Endothelial cell of umbilical vein (primary cell): ENCODE measurements at regions not wholly inside any gene's neighbourhood (a gene's known extent, or its start where the extent isn't known, plus 50 kb on each side); places are given as distances from the start of the nearest gene placed in this dataset.

ENCODE experiments used
- BruUV-seq: library from RNA; stranded (reverse); fragments of 400-500 nt; replicated peaks from 2 replicates; lab custom pipeline; 2021; lab: Mats Ljungman, UMichigan
- CTCF ChIA-PET: fragments of 300-600, 350-600 bp; sonication (Branson Sonifier 250); formaldehyde crosslinking; loops from one replicate; lab custom pipeline; 2021; ENCODE audit warnings: antibody characterized with exemption, inconsistent platforms; lab: Charles Lee
- POLR2A ChIA-PET: fragments of 300-600, 350-600 bp; sonication (Branson Sonifier 250); formaldehyde crosslinking; loops from one replicate; lab custom pipeline; 2021; ENCODE audit warnings: antibody characterized with exemption, inconsistent platforms; lab: Charles Lee
- DNase-seq: peaks from one replicate; pipeline ENCODE4 v3.0.0-alpha.2; 2011; ENCODE audit warnings: low read depth, low spot score
- FAIRE-seq: peaks from 2 replicates; lab custom pipeline; 2011; peaks lifted over from hg19 to GRCh38; lab: Jason Lieb, UNC
- H2AFZ ChIP-seq: 2 replicates; pipeline ENCODE4 v1.6.0; 2012; ENCODE audit warnings: low read depth, low read length, control low read depth, inconsistent platforms
- H3K27ac ChIP-seq: 2 replicates; pipeline ENCODE4 v1.5.1; 2011; ENCODE audit warnings: low read depth, mild to moderate bottlenecking, control low read depth, low read length, moderate library complexity; ENCODE audit not compliant: insufficient read depth
- H3K27me3 ChIP-seq, 2 experiments: 2 replicates each; pipeline versions ENCODE4 v1.6.0 to v1.6.1; 2011; ENCODE audit warnings: low read length in 2 of 2, mixed read lengths in 1 of 2; ENCODE audit not compliant: control insufficient read depth in 2 of 2, insufficient read depth in 2 of 2
- H3K36me3 ChIP-seq, 2 experiments: 2 replicates in 1 of 2; 3 replicates in 1 of 2; pipeline ENCODE4 v1.5.1; 2011; ENCODE audit warnings: low read length in 2 of 2, mild to moderate bottlenecking in 1 of 2, moderate library complexity in 1 of 2; ENCODE audit not compliant: control insufficient read depth in 2 of 2, insufficient read depth in 2 of 2; ENCODE audit errors: extremely low read depth in 1 of 2
- H3K4me1 ChIP-seq: 3 replicates; pipeline ENCODE4 v1.5.1; 2011; ENCODE audit warnings: mild to moderate bottlenecking, low read length; ENCODE audit not compliant: control insufficient read depth, insufficient read depth; ENCODE audit errors: extremely low read depth
- H3K4me2 ChIP-seq: 2 replicates; pipeline ENCODE4 v1.6.1; 2011; ENCODE audit warnings: low read length, control low read depth, mixed read lengths; ENCODE audit not compliant: insufficient read depth
- H3K4me3 ChIP-seq, 3 experiments: fragments of 200-600 bp in 1 of 3; sonication (generic), shearing (Covaris generic) in 1 of 3; replicated peaks in 1 of 3; 2 replicates each; pipeline ENCODE4 v1.5.1; 2011 to 2016; ENCODE audit warnings: control low read depth in 3 of 3, low read length in 3 of 3, mild to moderate bottlenecking in 2 of 3, inconsistent platforms in 1 of 3, low read depth in 1 of 3, moderate library complexity in 1 of 3; ENCODE audit not compliant: insufficient read depth in 1 of 3
- H3K79me2 ChIP-seq: 2 replicates; pipeline ENCODE4 v1.6.0; 2012; ENCODE audit warnings: low read length, inconsistent platforms; ENCODE audit not compliant: control insufficient read depth, insufficient read depth
- H3K9ac ChIP-seq: replicated peaks from 2 replicates; pipeline ENCODE3; 2011; ENCODE audit warnings: low read length, control low read depth; ENCODE audit not compliant: insufficient read depth; ENCODE audit errors: extremely low read depth
- H3K9me1 ChIP-seq: replicated peaks from 3 replicates; pipeline ENCODE4 v1.6.0; 2011; ENCODE audit warnings: mild to moderate bottlenecking, low read length; ENCODE audit not compliant: control insufficient read depth, insufficient read depth; ENCODE audit errors: extremely low read depth
- H3K9me3 ChIP-seq: replicated peaks from 2 replicates; pipeline ENCODE4 v1.5.1; 2012; ENCODE audit warnings: low read length, inconsistent platforms; ENCODE audit not compliant: control insufficient read depth, insufficient read depth
- H4K20me1 ChIP-seq: replicated peaks from 2 replicates; pipeline ENCODE3; 2011; ENCODE audit warnings: mild to moderate bottlenecking, low read length; ENCODE audit not compliant: control insufficient read depth, insufficient read depth; ENCODE audit errors: extremely low read depth
- EZH2 ChIP-seq: IDR thresholded peaks from 2 replicates; pipeline ENCODE4 v1.6.1; 2012; ENCODE audit warnings: borderline replicate concordance, low read depth, mild to moderate bottlenecking, moderate library complexity, low read length, inconsistent platforms; ENCODE audit not compliant: severe bottlenecking
- FOS ChIP-seq: IDR thresholded peaks from 2 replicates; pipeline ENCODE4 v1.6.1; 2011; ENCODE audit warnings: mild to moderate bottlenecking, low read length, moderate library complexity, borderline replicate concordance; ENCODE audit not compliant: insufficient read depth
- GATA2 ChIP-seq: IDR thresholded peaks from 2 replicates; pipeline ENCODE4 v1.7.0; 2011; ENCODE audit warnings: low read depth, mild to moderate bottlenecking, moderate library complexity, mixed read lengths, low read length; ENCODE audit not compliant: insufficient read length, insufficient read depth
- JUN ChIP-seq: IDR thresholded peaks from 2 replicates; pipeline ENCODE4 v1.6.1; 2011; ENCODE audit warnings: borderline replicate concordance, low read depth; ENCODE audit not compliant: insufficient read length, insufficient read depth
- MYC ChIP-seq: IDR thresholded peaks from one replicate; pipeline ENCODE4 v1.6.1; 2011; ENCODE audit warnings: mild to moderate bottlenecking, low read depth, low read length
- POLR2A ChIP-seq: IDR thresholded peaks from 2 replicates; pipeline ENCODE4 v1.6.1; 2012; ENCODE audit warnings: low read depth, mild to moderate bottlenecking, control low read depth, low read length
- POLR2AphosphoS5 ChIP-seq: IDR thresholded peaks from 2 replicates; pipeline ENCODE4 v1.6.1; 2012; ENCODE audit warnings: low read depth, mild to moderate bottlenecking, control low read depth, low read length, moderate library complexity; ENCODE audit not compliant: insufficient read depth
- dilution Hi-C: fragments of 300-500 bp; cut with MboI; formaldehyde crosslinking; loops from one replicate; pipeline ENCODE4 v1.15.0; 2019; ENCODE audit warnings: low sequenced_read_pairs; ENCODE audit not compliant: extremely low pct_ligation_motif_present
- intact Hi-C: fragments of 100-400 bp; cut with micrococcal nuclease; formaldehyde crosslinking; loops from one replicate; pipeline ENCODE4 v1.10.0; 2022
- TF ChIP-seq, protein P1 (sequence below), 2 donors: IDR thresholded peaks; 1 replicate in 1 of 2; 2 replicates in 1 of 2; pipeline ENCODE4 v1.5.1; 2011; ENCODE audit warnings: low read length in 2 of 2, mild to moderate bottlenecking in 2 of 2, moderate library complexity in 2 of 2, control low read depth in 1 of 2, inconsistent platforms in 1 of 2, low read depth in 1 of 2; ENCODE audit not compliant: insufficient read depth in 1 of 2; ENCODE audit errors: extremely low read depth in 1 of 2
- TF ChIP-seq, protein P2 (sequence below): IDR thresholded peaks from 2 replicates; pipeline ENCODE4 v1.6.1; 2011; ENCODE audit not compliant: insufficient read depth, insufficient read length

DNA sequence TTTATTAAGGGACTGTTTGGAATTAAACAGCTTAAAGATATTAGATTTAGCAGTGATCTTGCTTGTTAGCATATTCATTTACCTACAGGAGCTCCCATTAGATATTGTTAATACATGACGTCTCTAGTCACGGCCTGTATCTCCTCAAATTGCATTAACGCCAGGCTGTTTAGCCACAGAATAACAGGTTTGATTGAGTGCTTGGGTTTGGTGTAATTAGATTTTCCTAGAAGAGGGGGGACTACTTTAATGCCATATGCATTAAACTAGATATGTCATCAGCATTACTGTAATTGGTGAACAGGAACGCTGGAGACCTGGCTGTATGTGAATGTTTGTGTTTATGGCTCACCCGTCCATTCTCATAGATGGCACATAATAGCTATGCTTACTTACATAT lies 841.4 kb upstream of the NR2F2 start:
- Histone ChIP-seq H3K4me1 (peaks cover 3% of the 10 kb centered on the region), H4K20me1 (no peaks in the 10 kb centered on the region), H3K9me1 (no peaks in the 10 kb centered on the region), H3K27ac (no peak overlapping the region), H3K9ac (no peak overlapping the region), H3K27me3 (no peaks in the 10 kb centered on the region), H3K4me3 (no peak overlapping the region), H3K4me2 (no peak overlapping the region), H3K36me3 (no peaks in the 10 kb centered on the region), H3K79me2 (no peaks in the 10 kb centered on the region), H2AFZ (no peak overlapping the region), H3K9me3 (no peaks in the 10 kb centered on the region)
- ChIA-PET POLR2A (no interaction called here), CTCF (no interaction called here)
- dilution Hi-C loops (no loop called here), intact Hi-C loops (no loop called here)
- no TSS peak for BruUV-seq
- FAIRE-seq (no peak), DNase-seq (no peak)
- no peak for TF ChIP-seq EZH2

DNA sequence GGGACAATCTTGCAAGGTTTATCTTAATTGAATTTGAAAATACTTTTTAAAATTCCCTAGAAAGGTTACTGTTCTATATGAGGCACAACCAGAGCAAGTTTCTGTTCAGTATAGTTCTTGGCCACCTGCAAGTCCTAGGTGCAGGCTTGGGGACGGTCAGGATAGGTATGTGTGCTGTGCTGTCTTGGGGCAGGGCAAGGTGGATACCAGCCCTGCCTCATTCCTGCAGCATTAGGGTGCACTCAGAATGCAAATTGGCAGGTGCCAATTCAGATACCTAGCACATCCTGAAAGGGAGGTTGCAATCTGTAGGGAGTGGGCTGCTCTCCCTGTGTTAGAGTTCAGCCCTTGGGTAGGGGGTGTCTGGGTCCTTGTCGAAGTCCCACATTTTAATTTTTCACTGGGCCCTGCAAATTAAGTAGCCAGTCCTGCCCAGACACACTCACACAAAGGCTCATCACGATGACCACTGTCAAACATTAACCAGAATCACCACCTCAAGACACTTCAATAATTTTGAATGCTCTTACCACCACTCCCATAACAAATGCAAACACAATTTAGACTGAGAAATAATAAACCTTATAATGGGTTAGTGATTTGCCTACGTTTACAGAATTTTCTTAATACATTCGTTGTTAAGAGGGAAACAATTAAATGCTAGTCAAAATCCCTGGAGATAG lies 838.0 kb upstream of the NR2F2 start:
- Histone ChIP-seq H3K36me3 (no peaks in the 10 kb centered on the region), H4K20me1 (no peaks in the 10 kb centered on the region), H3K9me3 (no peaks in the 10 kb centered on the region), H3K9me1 (no peaks in the 10 kb centered on the region), H3K4me3 (no peak overlapping the region), H3K79me2 (no peaks in the 10 kb centered on the region), H3K4me1 (no peaks in the 10 kb centered on the region), H3K27ac (no peak overlapping the region), H3K4me2 (no peak overlapping the region), H3K9ac (no peak overlapping the region), H3K27me3 (no peaks in the 10 kb centered on the region), H2AFZ (no peak overlapping the region)
- intact Hi-C loops (no loop called here), dilution Hi-C loops (no loop called here)
- TF ChIP-seq, protein P1, sequence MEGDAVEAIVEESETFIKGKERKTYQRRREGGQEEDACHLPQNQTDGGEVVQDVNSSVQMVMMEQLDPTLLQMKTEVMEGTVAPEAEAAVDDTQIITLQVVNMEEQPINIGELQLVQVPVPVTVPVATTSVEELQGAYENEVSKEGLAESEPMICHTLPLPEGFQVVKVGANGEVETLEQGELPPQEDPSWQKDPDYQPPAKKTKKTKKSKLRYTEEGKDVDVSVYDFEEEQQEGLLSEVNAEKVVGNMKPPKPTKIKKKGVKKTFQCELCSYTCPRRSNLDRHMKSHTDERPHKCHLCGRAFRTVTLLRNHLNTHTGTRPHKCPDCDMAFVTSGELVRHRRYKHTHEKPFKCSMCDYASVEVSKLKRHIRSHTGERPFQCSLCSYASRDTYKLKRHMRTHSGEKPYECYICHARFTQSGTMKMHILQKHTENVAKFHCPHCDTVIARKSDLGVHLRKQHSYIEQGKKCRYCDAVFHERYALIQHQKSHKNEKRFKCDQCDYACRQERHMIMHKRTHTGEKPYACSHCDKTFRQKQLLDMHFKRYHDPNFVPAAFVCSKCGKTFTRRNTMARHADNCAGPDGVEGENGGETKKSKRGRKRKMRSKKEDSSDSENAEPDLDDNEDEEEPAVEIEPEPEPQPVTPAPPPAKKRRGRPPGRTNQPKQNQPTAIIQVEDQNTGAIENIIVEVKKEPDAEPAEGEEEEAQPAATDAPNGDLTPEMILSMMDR (IDR thresholded peaks at IDR 0.05; ENCODE audit: extremely low read depth in 1 of 2, insufficient read depth in 1 of 2, low read depth in 1 of 2, low read length in 2 of 2): no peak
- TF ChIP-seq MYC: no peak
- no peak for TF ChIP-seq JUN
- no peak for TF ChIP-seq EZH2
- no peak for TF ChIP-seq POLR2AphosphoS5
- no peak for TF ChIP-seq FOS
- TF ChIP-seq POLR2A: no peak
- TF ChIP-seq, protein P2, sequence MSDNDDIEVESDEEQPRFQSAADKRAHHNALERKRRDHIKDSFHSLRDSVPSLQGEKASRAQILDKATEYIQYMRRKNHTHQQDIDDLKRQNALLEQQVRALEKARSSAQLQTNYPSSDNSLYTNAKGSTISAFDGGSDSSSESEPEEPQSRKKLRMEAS: no peak
- TF ChIP-seq GATA2: no peak
- ChIA-PET POLR2A (no interaction called here), CTCF (no interaction called here)
- no TSS peak for BruUV-seq
- FAIRE-seq (no peak), DNase-seq (no peak)
